ENCODE measurements at regions not wholly inside any gene's neighbourhood (a gene's known extent, or its start where the extent isn't known, plus 50 kb on each side); places are given as distances from the start of the nearest gene placed in this dataset.

DNA sequence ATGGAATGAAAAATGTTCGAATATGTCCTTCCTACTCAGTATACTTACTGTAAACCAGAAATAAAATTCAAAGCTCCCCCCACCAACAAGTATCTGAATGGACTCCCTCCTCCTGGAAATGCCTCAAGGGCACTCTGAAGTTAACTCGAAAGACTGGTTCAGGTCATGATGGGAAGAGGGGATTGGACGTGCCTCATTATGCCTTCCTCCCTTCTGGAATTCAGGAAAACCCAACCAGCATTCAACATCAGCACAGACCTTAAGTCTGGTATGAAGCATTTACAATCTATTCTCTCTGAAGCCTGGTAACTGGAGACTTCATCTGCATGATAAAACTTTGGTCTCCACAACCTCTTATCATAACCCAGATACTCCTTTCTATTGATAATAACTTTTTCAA lies 428.3 kb upstream of the RAG2 start:
- in situ Hi-C loops (cut with MboI; ENCODE audit: low sequenced_read_pairs), result no loop called here

DNA sequence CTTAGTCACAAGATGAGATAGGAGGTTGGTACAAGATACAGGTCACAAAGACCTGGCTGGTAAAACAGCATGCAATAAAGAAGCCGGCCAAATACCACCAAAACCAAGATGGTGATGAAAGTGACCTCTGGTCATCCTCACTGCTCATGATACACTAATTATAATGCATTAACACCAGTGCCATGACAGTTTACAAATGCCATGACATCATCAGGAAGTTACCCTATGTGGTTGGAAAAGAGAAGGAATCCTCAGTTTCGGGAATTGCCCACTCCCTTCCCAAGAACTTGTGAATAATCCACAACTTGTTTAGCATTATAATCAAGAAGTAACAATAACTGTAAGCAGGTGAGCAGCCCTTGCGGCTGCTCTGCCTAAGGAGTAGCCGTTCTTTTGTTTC lies 408.5 kb upstream of the RAG2 start:
- in situ Hi-C loops (cut with MboI; ENCODE audit: low sequenced_read_pairs), result no loop called here

DNA sequence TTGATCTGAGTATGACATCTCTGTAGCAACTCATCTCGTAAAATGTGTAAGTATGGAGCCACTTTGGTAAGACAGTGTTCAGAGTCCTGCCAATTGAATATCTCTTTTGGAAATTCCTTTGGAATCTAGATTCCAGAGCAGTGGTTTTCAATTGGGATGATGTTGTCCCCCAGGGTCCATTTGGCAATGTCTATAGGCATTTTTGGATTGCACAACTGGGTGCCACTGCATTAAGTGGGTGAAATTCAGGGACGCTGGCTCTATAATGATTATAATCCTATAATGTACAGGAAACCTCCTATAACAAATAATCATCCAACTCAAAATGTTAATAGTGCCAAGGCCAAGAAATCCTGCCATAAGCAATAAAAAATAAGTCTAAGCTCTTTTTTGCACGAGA lies 404.8 kb upstream of the RAG2 start:
- in situ Hi-C loops (cut with MboI; ENCODE audit: low sequenced_read_pairs), result no loop called here

DNA sequence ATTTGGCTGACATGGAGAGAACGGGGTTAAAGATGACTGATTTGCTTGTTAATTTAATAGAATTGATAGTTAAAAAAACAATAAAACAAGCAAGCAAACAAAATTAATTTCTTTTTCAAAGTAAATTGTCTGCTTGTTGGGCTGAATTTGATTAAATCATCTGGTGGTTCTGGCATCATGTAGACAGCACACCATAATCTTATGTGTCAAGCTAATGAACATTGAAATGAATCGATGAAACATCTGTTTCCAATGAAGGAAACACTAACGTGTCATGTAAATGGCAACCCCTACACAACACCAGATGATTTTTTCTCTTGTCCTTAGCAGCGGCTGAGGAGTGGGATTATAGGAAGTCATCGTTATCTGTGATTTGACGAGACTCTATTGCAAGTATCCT lies 399.6 kb upstream of the RAG2 start:
- in situ Hi-C loops (cut with MboI; ENCODE audit: low sequenced_read_pairs), result no loop called here

DNA sequence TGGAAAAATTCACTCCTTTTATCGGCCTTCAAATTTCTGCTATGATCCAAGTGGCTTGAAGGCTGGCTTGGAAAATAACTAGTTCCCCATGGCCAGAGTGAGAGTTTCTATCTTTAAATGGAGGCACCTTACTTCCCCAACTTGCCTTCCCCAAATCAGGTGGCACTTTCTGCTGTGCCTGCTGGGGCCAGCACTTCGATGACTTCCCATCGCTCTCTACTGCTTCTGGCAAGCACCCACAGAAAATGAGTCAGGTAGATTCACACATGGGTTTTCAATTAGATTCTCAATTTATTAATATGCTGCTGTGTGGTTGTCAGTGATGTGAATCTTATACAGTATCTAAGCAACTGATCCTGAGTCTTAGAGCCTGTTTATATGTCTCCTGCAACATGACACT lies 398.8 kb upstream of the RAG2 start:
- in situ Hi-C loops (cut with MboI; ENCODE audit: low sequenced_read_pairs), result no loop called here

DNA sequence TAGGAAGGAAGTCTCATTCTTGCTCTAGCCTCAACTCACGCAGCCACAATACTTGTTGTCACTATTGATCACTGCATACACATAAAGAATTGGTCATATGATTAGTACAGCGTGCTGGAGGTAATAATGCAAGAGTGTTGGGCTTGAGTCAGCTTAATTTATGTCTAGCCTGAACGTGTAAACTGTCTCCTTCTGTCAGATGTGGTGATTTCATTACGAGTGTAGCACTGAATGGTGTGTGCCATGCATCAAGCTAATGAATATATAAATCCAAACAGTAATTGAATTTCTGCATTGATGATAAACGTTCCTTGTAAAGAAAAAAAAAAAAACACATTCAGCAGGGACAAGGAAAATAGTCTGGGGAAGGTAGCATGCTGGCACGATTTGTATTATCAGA lies 396.2 kb upstream of the RAG2 start:
- in situ Hi-C loops (cut with MboI; ENCODE audit: low sequenced_read_pairs), result no loop called here

DNA sequence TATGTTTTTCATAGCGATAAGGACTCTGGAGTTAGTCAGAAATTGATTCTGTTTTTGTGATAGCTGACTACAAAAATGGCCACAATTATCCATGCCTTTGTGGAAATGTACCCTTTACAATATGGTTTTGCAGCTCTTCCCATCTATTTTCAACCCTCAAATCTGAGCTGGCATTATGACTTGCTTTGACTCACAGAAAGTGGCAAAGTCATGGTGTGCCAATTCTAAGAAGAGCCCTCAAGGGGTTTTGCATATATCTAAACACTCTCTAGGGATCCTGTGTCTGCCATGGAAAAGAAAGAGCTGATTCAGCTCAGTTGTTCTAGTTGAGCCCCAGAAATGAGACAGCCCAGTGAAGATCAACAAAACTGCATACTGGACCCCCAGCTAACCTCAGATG lies 390.5 kb upstream of the RAG2 start:
- in situ Hi-C loops (cut with MboI; ENCODE audit: low sequenced_read_pairs), result no loop called here

DNA sequence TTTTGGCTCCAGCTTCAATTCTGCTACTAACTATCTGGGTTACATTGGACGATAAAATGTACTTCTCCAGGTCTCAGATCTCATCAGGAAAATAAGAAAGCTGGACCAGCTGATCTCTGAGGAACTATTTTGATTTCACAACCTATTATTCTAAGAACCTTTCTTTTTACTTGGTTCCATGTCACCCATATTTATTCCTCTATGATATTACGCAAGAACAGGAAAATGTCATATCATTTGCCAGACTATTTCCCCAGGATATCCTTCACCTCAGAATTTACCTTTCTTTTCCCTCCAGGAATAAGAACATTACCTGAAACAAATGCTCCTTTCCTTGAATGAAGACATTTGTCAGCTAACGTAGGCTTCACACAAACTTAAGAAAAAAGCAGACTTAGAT lies 387.5 kb upstream of the RAG2 start:
- in situ Hi-C loops (cut with MboI; ENCODE audit: low sequenced_read_pairs), result no loop called here

DNA sequence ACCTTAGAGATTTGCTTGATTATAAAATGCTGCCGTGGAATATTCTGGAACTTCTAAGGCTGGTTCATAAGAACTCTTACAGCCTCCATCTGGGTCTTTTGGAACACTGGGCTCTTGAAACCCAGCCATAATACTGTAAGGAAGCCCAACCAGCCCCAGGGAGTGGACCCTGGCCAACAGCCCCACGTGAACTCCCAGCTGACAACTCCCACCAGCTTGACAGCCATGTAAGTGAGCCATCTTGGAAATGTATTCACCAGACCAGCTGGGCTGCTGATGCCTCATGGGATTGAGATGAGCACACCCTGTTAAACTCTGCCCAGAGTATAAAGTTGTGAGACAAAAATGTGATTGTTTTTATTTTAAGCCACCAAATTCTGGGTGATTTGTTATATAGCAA lies 378.7 kb upstream of the RAG2 start:
- in situ Hi-C loops (cut with MboI; ENCODE audit: low sequenced_read_pairs), result no loop called here

DNA sequence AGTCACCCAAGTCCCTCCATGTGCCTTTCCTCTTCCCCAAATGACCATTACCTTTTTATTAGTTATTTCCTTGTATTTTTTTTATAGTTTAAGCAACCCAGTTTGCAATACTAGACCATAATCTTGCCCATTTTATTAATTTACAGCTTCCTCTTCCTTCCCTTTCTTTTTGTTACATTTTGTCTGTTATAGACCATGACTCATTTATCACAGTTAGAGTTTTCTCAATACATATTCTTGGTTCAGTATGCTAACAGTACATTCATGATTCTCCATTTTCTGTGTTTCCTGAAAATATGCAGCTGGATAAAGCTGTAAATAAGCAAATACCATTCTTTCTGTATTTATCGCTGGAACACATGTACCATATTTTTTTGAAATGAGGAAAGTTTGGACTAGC lies 376.7 kb upstream of the RAG2 start:
- in situ Hi-C loops (cut with MboI; ENCODE audit: low sequenced_read_pairs), result no loop called here

DNA sequence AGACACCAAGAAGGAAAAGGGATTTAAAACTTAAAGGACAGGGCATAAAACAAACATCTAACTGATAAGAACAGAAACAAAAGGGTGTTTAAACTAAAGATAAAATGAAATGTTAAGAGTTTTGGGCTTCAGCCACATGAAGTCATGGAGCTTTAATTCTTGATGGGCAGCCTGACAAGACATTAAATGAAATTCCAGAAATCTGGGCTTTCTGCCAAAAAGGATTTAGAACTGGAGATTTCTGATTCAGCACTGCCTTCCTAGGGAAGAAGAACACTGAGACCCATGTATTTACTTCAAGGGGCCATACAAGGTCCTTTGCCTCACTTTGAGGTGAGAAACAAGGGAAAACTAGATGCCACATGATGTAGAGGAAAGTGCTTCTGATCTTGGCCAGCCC lies 355.9 kb upstream of the RAG2 start:
- in situ Hi-C loops (cut with MboI; ENCODE audit: low sequenced_read_pairs), result no loop called here

DNA sequence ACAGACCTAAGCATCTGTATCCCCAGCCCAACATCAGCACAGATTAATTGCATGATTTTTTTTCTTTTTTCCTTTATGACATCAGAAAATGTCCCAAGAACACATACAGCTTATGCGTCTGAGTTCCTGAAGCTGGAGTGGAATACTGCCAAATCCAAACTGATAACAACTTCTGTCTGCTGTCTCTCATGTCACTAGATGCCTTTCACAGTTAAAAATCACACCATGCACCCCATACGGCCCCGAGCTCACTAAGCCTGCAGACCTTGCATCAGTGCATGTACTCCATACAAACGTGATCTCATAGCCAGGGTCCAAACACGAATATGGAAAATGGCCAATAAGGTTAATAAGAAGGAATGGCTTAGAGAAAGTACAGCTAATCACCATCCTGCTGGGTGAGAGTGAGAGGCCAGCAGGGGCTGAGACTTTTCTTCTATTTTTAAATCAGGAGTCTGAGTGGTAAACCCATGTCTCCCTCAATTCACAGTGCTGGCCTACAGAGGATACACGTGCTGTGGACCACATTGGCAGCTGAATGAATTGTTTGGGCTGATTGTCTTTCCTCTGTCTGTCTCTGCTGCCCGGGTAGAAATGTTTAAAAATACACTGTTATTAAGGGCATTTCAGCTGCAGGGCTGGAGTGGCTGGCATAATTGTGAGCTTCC lies 350.6 kb upstream of the RAG2 start:
- in situ Hi-C loops (cut with MboI; ENCODE audit: low sequenced_read_pairs), result no loop called here

DNA sequence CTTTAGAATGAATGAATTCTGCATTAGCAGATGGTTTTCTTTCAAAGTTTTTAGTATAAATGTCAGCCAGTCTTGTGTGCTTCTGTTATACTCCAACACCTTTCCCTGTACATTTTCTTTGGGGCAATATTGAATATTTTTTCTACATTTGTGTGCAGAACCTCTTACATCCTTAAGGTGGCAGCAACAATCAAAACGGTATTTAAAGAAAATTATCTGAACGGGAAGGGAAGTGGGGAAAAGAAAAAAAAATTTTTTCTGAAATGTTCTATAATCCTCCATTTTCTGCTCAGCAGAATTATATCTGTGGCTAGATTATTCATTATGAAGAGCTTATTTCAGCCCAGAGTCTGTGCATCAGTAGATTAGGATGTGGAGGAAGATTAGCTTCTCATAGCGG lies 347.3 kb upstream of the RAG2 start:
- in situ Hi-C loops (cut with MboI; ENCODE audit: low sequenced_read_pairs), result no loop called here

DNA sequence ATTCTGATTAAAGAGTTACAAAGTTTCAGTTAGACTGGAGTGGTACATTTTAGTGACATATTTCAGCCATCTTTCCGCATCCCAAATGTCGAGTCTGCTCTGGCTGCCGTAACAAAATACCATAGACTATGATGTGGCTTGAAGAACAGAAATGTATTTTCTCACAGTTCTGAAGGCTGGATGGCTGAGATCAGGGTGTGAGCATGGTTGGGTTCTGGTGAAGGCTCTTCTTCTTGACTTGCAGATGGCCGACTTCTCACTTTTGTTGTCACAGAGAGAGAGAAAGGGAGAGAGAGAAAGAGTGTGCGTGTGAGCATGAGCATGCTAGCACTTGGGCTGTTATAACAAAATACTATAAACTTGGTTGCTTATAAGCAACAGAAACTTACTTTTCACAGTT lies 335.4 kb upstream of the RAG2 start:
- in situ Hi-C loops (cut with MboI; ENCODE audit: low sequenced_read_pairs), result no loop called here

DNA sequence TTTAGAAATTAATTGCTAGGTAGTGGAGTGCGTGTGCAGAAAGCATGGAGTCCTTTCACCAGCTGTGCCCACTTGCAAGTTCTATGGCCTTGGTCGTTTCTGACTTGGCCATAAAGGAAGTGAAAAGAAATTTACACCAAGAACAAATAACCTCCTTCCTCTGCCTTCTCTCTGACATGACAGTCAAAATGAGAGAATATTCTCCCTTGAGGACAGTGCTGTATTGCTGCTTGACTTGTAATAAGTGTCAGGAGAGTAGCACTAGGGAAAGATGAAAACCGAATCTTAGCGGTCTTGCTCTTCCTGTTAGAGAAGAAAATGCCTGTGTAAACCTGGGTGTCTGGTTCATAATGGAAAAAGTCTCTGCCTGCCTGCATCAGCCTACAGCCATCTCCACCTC lies 333.1 kb upstream of the RAG2 start:
- in situ Hi-C loops (cut with MboI; ENCODE audit: low sequenced_read_pairs), result no loop called here

DNA sequence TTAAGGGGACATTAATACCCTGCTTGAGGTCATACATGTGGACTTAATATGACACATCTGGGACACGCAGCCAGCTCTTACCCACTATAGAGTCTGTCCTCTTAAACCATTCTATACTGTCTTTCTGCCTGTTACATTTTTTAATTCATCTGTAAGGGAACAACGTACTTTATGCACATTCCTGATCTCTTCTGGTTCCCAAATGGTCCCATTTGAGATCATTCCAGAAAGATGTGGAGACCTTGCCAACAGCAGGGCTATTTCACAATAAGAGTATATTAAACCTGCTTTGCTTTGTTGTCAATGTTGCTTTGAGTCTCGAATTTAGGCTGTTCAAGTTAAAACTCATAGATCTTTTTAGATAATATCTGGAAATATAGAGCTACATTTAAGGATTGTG lies 332.2 kb upstream of the RAG2 start:
- in situ Hi-C loops (cut with MboI; ENCODE audit: low sequenced_read_pairs), result no loop called here

DNA sequence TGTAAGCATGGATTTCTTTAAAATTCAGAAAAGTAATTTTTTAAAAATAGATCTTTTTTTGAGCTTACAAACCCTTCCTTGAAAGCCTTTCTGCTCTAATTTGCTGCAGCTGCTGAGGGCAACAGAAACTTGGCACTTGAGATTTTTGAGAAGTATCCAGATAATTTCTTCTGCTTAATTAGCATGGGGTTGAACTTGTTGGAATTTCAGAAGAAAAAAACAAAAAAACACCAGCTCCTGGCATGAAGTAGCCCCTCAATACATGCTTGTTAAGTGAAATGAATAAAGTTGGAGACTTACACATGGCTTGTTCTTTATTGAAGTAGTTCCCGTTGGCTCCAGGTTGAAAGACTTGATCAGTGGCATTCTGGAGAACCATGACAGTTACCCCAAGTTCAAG lies 331.4 kb upstream of the RAG2 start:
- in situ Hi-C loops (cut with MboI; ENCODE audit: low sequenced_read_pairs), result no loop called here

DNA sequence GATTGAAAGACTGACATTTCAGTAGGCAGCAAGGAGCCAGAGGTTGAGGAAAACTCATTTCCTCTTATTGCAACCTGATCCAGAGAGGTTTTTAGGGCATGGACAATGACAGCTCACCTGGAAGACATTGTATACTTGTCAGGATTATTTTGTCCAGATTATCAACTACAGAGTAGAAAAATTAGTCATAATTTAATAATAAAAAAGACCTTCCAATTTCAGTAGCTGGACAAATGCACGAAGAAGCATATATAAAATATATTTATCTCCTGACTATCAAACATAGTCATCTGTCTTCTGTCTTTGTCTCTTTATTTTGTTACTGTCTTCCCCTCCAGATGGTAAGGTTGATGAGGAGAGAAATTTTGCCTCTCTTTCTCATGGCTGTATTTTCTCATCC lies 330.6 kb upstream of the RAG2 start:
- in situ Hi-C loops (cut with MboI; ENCODE audit: low sequenced_read_pairs), result no loop called here

DNA sequence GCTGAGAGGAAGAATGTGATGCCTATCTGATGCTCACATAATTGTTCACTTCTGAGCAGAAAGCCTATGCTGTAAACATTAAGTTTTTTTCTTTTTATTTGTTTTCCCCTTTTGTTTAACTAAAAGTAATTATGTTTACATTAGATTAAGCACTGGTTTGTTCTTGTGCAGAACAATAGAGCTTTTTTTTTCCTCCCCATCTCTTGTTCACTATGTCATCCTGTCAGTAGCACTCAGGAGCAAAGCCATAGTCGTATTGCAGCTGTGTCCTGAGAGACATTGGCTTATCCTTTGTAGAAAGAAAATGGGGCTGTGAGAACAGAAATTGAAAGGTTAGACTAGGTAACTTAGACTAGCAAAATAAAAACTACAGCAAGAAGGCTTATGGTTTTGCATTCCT lies 301.8 kb upstream of the RAG2 start:
- in situ Hi-C loops (cut with MboI; ENCODE audit: low sequenced_read_pairs), result no loop called here

DNA sequence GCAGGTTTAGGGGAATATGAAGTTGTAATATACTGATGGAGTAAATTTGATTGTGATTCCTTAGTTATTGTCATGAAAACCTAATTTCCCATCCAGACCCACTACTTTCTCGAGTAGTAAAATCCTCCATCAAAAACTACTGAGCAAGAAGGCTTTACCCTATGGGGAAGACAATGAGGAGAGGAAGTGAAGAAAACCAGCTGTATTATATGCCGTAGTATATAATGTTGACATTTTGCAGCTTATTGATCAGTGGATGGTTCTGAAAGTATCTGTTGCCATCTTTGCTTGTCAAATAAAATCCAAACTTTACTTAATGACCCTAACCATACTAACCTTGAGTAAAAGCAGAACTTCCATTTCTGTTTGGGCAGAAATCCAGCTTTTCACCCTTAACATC lies 292.8 kb upstream of the RAG2 start:
- in situ Hi-C loops (cut with MboI; ENCODE audit: low sequenced_read_pairs), result no loop called here

DNA sequence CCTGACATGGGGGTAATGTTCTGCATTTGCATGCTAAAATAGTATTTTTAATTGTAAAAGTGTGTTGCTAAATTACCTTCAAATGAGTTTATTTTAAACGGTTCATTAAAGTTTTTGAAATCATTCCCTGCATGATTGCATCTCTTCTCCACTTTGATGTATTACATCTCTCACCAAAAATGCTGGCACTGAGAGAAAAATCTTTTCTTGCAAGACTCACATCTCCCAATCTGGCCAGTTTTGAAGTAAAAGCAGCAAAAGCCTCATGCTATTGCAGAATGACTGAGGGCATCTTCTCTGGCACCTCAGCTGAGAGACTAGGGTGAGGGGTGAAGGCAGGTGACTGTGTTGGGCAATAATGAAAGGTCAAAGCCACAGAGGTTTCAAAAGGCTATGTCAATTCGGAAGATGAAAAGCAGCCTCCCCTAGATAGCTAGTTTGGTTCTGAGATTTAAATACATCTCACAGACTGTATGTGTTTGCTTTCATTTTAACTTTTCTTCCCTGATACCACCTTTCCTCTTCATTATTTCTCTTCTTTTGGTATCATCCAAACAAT lies 292.2 kb upstream of the RAG2 start:
- in situ Hi-C loops (cut with MboI; ENCODE audit: low sequenced_read_pairs), result no loop called here

DNA sequence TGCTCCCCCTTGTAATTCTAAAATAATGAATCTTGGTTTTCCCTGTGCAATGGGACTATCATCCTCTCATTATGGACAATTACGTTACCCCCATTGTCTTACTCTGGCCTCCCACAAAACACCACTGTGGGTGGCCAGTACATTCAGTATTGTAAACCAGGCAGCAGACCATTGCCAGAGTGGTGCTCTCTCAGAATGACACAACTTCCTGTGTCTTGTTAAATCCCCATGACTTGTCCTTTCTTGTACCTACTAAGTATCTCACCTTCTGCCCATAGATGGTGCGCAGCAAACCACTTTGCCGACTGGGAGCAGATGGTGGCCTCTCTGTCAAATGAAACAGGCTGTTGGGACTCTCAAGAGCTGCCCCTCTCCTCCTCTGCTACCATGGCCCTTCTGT lies 287.1 kb upstream of the RAG2 start:
- in situ Hi-C loops (cut with MboI; ENCODE audit: low sequenced_read_pairs), result no loop called here

DNA sequence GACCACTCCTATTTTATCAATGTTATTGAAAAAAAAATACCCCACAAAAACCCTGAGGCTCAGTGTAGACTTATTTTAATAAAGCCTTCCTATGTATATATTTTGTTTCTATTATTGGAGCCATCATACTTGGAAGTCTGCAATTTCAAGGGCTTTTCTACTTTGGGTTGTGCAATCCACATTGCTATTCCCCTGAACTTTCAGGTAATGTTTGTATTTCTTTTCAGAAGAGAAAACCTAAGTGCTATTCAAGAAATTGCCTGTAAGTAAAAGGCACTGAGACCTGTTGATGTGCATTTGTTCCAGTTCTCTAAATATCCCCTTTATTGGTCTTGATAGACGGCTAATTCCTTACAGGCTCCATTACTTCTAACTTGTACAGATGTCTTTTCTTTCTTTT lies 280.7 kb upstream of the RAG2 start:
- in situ Hi-C loops (cut with MboI; ENCODE audit: low sequenced_read_pairs), result no loop called here
